Muscle layer of duodenum (tissue), 2 donors: ENCODE measurements at regions not wholly inside any gene's neighbourhood (a gene's known extent, or its start where the extent isn't known, plus 50 kb on each side); places are given as distances from the start of the nearest gene placed in this dataset.

Source experiments
- H3K27ac ChIP-seq: one replicate; pipeline ENCODE4 v1.7.0; 2013; ENCODE audit warnings: mild to moderate bottlenecking, low read length
- H3K27me3 ChIP-seq: one replicate; pipeline ENCODE4 v1.7.0; 2013; ENCODE audit warnings: low read depth, mild to moderate bottlenecking, control low read depth, low read length
- H3K36me3 ChIP-seq, 2 donors: one replicate each; pipeline ENCODE4 v1.7.0; 2013; ENCODE audit warnings: low read length in 2 of 2, control low read depth in 1 of 2, mild to moderate bottlenecking in 1 of 2; ENCODE audit not compliant: insufficient read depth in 2 of 2, control insufficient read depth in 1 of 2
- H3K4me1 ChIP-seq, 2 donors: one replicate each; pipeline ENCODE4 v1.7.0; 2013; ENCODE audit warnings: low read length in 2 of 2, mild to moderate bottlenecking in 2 of 2, control low read depth in 1 of 2, moderate library complexity in 1 of 2; ENCODE audit not compliant: insufficient read depth in 2 of 2, control insufficient read depth in 1 of 2
- H3K4me3 ChIP-seq, 2 donors: one replicate each; pipeline ENCODE4 v1.7.0; 2013; ENCODE audit warnings: low read length in 2 of 2, low read depth in 1 of 2, mild to moderate bottlenecking in 1 of 2
- H3K9me3 ChIP-seq, 2 donors: one replicate each; pipeline ENCODE4 v1.7.0; 2013; ENCODE audit warnings: low read length in 2 of 2, control low read depth in 1 of 2, mild to moderate bottlenecking in 1 of 2; ENCODE audit not compliant: control insufficient read depth in 1 of 2
- donor health status: healthy.

- Histone ChIP-seq H3K36me3 (no peaks in the 10 kb centered on the region), H3K9me3 (no peaks in the 10 kb centered on the region), H3K27me3 (no peaks in the 10 kb centered on the region), H3K4me3 (no peak overlapping the region), H3K27ac (no peak overlapping the region), H3K4me1 (no peaks in the 10 kb centered on the region)
Measured at GRCh38 chr21:26388731-26389231, 184.3 kb downstream of the CYYR1 start.

GRCh38 chr21:26385721-26386120 is 187.4 kb downstream of the CYYR1 start:
- no peaks in the 10 kb centered on the region for H3K9me3 ChIP-seq
- H3K36me3 ChIP-seq, result no peaks in the 10 kb centered on the region
- H3K4me1 ChIP-seq, result no peaks in the 10 kb centered on the region
- H3K27ac ChIP-seq, result no peak overlapping the region
- H3K27me3 ChIP-seq, result no peaks in the 10 kb centered on the region
- H3K4me3 ChIP-seq, result no peak overlapping the region

GRCh38 chr21:26379561-26379960 is 193.5 kb downstream of the CYYR1 start:
- Histone ChIP-seq H3K4me1 (no peaks in the 10 kb centered on the region), H3K9me3 (no peaks in the 10 kb centered on the region), H3K4me3 (no peak overlapping the region), H3K27me3 (no peaks in the 10 kb centered on the region), H3K36me3 (no peaks in the 10 kb centered on the region), H3K27ac (no peak overlapping the region)

- no peak overlapping the region for H3K4me3 ChIP-seq
- no peaks in the 10 kb centered on the region for H3K36me3 ChIP-seq
Measured at GRCh38 chr21:26377111-26377694, 195.9 kb downstream of the CYYR1 start.

GRCh38 chr21:26374817-26375216 is 198.3 kb downstream of the CYYR1 start:
- H3K4me1 ChIP-seq, result no peaks in the 10 kb centered on the region
- no peaks in the 10 kb centered on the region for H3K27me3 ChIP-seq

More at GRCh38 chr21:26377111-26377694, 195.9 kb downstream of the CYYR1 start:
- Histone ChIP-seq H3K4me1 (no peaks in the 10 kb centered on the region), H3K27me3 (no peaks in the 10 kb centered on the region), H3K9me3 (no peaks in the 10 kb centered on the region), H3K27ac (no peak overlapping the region)

GRCh38 chr21:26368591-26369320 is 198.2 kb upstream of the APP start:
- no peaks in the 10 kb centered on the region for H3K27me3 ChIP-seq
- no peaks in the 10 kb centered on the region for H3K4me1 ChIP-seq
- H3K36me3 ChIP-seq, result no peaks in the 10 kb centered on the region
- no peak overlapping the region for H3K27ac ChIP-seq
- no peak overlapping the region for H3K4me3 ChIP-seq
- H3K9me3 ChIP-seq, result no peaks in the 10 kb centered on the region

More at GRCh38 chr21:26374817-26375216, 198.3 kb downstream of the CYYR1 start:
- Histone ChIP-seq H3K27ac (no peak overlapping the region), H3K9me3 (no peaks in the 10 kb centered on the region), H3K36me3 (no peaks in the 10 kb centered on the region), H3K4me3 (no peak overlapping the region)

- no peak overlapping the region for H3K4me3 ChIP-seq
- no peak overlapping the region for H3K27ac ChIP-seq
- no peaks in the 10 kb centered on the region for H3K27me3 ChIP-seq
- H3K4me1 ChIP-seq, result no peaks in the 10 kb centered on the region
- H3K9me3 ChIP-seq, result no peaks in the 10 kb centered on the region
- no peaks in the 10 kb centered on the region for H3K36me3 ChIP-seq
Measured at GRCh38 chr21:26366781-26367180, 196.2 kb upstream of the APP start.

- H3K4me1 ChIP-seq, result no peaks in the 10 kb centered on the region
- H3K9me3 ChIP-seq, result no peaks in the 10 kb centered on the region
- no peak overlapping the region for H3K27ac ChIP-seq
Measured at GRCh38 chr21:26365849-26366248, 195.3 kb upstream of the APP start.

GRCh38 chr21:26351661-26352060 is 181.1 kb upstream of the APP start:
- H3K4me3 ChIP-seq, result no peak overlapping the region
- no peaks in the 10 kb centered on the region for H3K27me3 ChIP-seq
- no peak overlapping the region for H3K27ac ChIP-seq
- H3K36me3 ChIP-seq, result no peaks in the 10 kb centered on the region
- H3K4me1 ChIP-seq, result no peaks in the 10 kb centered on the region
- peaks cover 0 to 3% of the 10 kb centered on the region in 2 donors for H3K9me3 ChIP-seq

More at GRCh38 chr21:26365849-26366248, 195.3 kb upstream of the APP start:
- Histone ChIP-seq H3K27me3 (no peaks in the 10 kb centered on the region), H3K4me3 (no peak overlapping the region), H3K36me3 (no peaks in the 10 kb centered on the region)

- Histone ChIP-seq H3K36me3 (no peaks in the 10 kb centered on the region), H3K9me3 (no peaks in the 10 kb centered on the region), H3K27me3 (no peaks in the 10 kb centered on the region), H3K27ac (no peak overlapping the region), H3K4me1 (no peaks in the 10 kb centered on the region), H3K4me3 (no peak overlapping the region)
Measured at GRCh38 chr21:26332867-26333266, 162.3 kb upstream of the APP start.

- no peaks in the 10 kb centered on the region for H3K9me3 ChIP-seq
- no peaks in the 10 kb centered on the region for H3K36me3 ChIP-seq
- H3K27me3 ChIP-seq, result no peaks in the 10 kb centered on the region
- no peaks in the 10 kb centered on the region for H3K4me1 ChIP-seq
- no peak overlapping the region for H3K27ac ChIP-seq
- H3K4me3 ChIP-seq, result no peak overlapping the region
Measured at GRCh38 chr21:26331205-26331980, 160.8 kb upstream of the APP start.
